IMR-90 (cell line): ENCODE measurements at regions not wholly inside any gene's neighbourhood (a gene's known extent, or its start where the extent isn't known, plus 50 kb on each side); places are given as distances from the start of the nearest gene placed in this dataset.

ENCODE experiments used
- ATAC-seq: fragments of 200-7000 bp; cut with Tn5 transposase; 2 replicates; pipeline ENCODE4 v1.9.1; 2020; ENCODE audit warnings: low read depth, mild to moderate bottlenecking, moderate library complexity
- BruUV-seq: library from RNA; stranded (reverse); fragments of 400-500 nt; replicated peaks from 2 replicates; lab custom pipeline; 2021; lab: Mats Ljungman, UMichigan
- CTCF ChIA-PET: fragments of 300-600 bp; formaldehyde crosslinking; extraction: SDS; loops from one replicate; lab custom pipeline; 2021; ENCODE audit warnings: antibody characterized with exemption; lab: Yijun Ruan, JAX
- POLR2A ChIA-PET: fragments of 300-600 bp; sonication (Branson Sonifier 250); formaldehyde crosslinking; loops from one replicate; lab custom pipeline; 2022; ENCODE audit warnings: antibody characterized with exemption; ENCODE audit not compliant: unreplicated experiment; lab: Charles Lee
- DNase-seq: peaks from one replicate; pipeline ENCODE4 v3.0.0; 2013
- H2AFZ ChIP-seq: replicated peaks from 2 replicates; pipeline ENCODE3; 2013; ENCODE audit warnings: low read length, mild to moderate bottlenecking; ENCODE audit not compliant: poor library complexity
- H2AK5ac ChIP-seq: 2 replicates; pipeline ENCODE4 v1.6.1; 2013; ENCODE audit warnings: low read depth, low read length, inconsistent platforms
- H2AK9ac ChIP-seq: replicated peaks from 2 replicates; pipeline ENCODE3; 2013; ENCODE audit warnings: mild to moderate bottlenecking, low read depth, low read length, moderate library complexity; ENCODE audit not compliant: poor library complexity
- H2BK120ac ChIP-seq: 2 replicates; pipeline ENCODE4 v1.6.1; 2013; ENCODE audit warnings: low read depth, low read length, inconsistent platforms
- H2BK15ac ChIP-seq: 3 replicates; pipeline ENCODE4 v1.6.1; 2013; ENCODE audit warnings: low read depth, low read length, inconsistent platforms
- H2BK20ac ChIP-seq: 2 replicates; pipeline ENCODE4 v1.6.1; 2013; ENCODE audit warnings: low read depth, mild to moderate bottlenecking, inconsistent platforms, low read length, moderate library complexity
- H2BK5ac ChIP-seq: 2 replicates; pipeline ENCODE4 v1.6.1; 2013; ENCODE audit warnings: mild to moderate bottlenecking, low read depth, low read length, inconsistent platforms; ENCODE audit not compliant: poor library complexity, severe bottlenecking
- H3K14ac ChIP-seq: replicated peaks from 2 replicates; pipeline ENCODE4 v1.6.1; 2013; ENCODE audit warnings: low read depth, low read length, inconsistent platforms
- H3K18ac ChIP-seq: 2 replicates; pipeline ENCODE4 v1.6.1; 2013; ENCODE audit warnings: low read depth, low read length, control low read depth
- H3K23ac ChIP-seq: 2 replicates; pipeline ENCODE4 v1.6.1; 2013; ENCODE audit warnings: low read depth, low read length, inconsistent platforms
- H3K27ac ChIP-seq: 2 replicates; pipeline ENCODE4 v1.5.1; 2013; ENCODE audit warnings: mild to moderate bottlenecking, control low read depth, low read length; ENCODE audit not compliant: insufficient read depth
- H3K27me3 ChIP-seq: 2 replicates; pipeline ENCODE4 v1.6.1; 2013; ENCODE audit warnings: low read length; ENCODE audit not compliant: control insufficient read depth, insufficient read depth
- H3K36me3 ChIP-seq: 2 replicates; pipeline ENCODE4 v1.6.1; 2013; ENCODE audit warnings: low read length, mixed read lengths; ENCODE audit not compliant: control insufficient read depth, insufficient read depth
- H3K4ac ChIP-seq: 2 replicates; pipeline ENCODE4 v1.6.1; 2013; ENCODE audit warnings: low read depth, low read length, inconsistent platforms
- H3K4me1 ChIP-seq: 2 replicates; pipeline ENCODE4 v1.6.1; 2013; ENCODE audit warnings: low read length, mixed read lengths; ENCODE audit not compliant: control insufficient read depth, insufficient read depth
- H3K4me2 ChIP-seq: 2 replicates; pipeline ENCODE4 v1.6.1; 2013; ENCODE audit warnings: low read depth, mild to moderate bottlenecking, control low read depth, low read length, moderate library complexity
- H3K4me3 ChIP-seq: 2 replicates; pipeline ENCODE4 v1.5.1; 2013; ENCODE audit warnings: low read depth, mild to moderate bottlenecking, control low read depth, low read length, moderate library complexity; ENCODE audit not compliant: insufficient read depth
- H3K56ac ChIP-seq: 2 replicates; pipeline ENCODE4 v1.6.1; 2013; ENCODE audit warnings: low read length, inconsistent platforms; ENCODE audit not compliant: insufficient read depth; ENCODE audit errors: extremely low read depth
- H3K79me1 ChIP-seq, 2 experiments: 2 replicates each; pipeline ENCODE4 v1.6.1; 2013; ENCODE audit warnings: low read length in 2 of 2, inconsistent platforms in 1 of 2, low read depth in 1 of 2
- H3K9ac ChIP-seq: 2 replicates; pipeline ENCODE4 v1.6.1; 2013; ENCODE audit warnings: low read depth, low read length, control low read depth
- H3K9me1 ChIP-seq: 2 replicates; pipeline ENCODE4 v1.6.1; 2013; ENCODE audit warnings: low read length, inconsistent platforms; ENCODE audit not compliant: insufficient read depth
- H3K9me3 ChIP-seq: 2 replicates; pipeline ENCODE4 v1.6.1; 2013; ENCODE audit warnings: low read length; ENCODE audit not compliant: control insufficient read depth, insufficient read depth
- H4K20me1 ChIP-seq: 2 replicates; pipeline ENCODE4 v1.6.1; 2013; ENCODE audit warnings: low read length, inconsistent platforms; ENCODE audit not compliant: insufficient read depth
- H4K5ac ChIP-seq: 2 replicates; pipeline ENCODE4 v1.6.1; 2013; ENCODE audit warnings: mild to moderate bottlenecking, low read depth, low read length, control low read depth
- H4K8ac ChIP-seq, 2 experiments: 2 replicates each; pipeline ENCODE4 v1.6.1; 2013; ENCODE audit warnings: low read depth in 2 of 2, low read length in 2 of 2, control low read depth in 1 of 2, inconsistent platforms in 1 of 2
- H4K91ac ChIP-seq: 2 replicates; pipeline ENCODE4 v1.6.1; 2013; ENCODE audit warnings: low read depth, low read length, inconsistent platforms; ENCODE audit not compliant: insufficient read depth
- CEBPB ChIP-seq: IDR thresholded peaks from 2 replicates; pipeline ENCODE4 v1.6.1; 2012; ENCODE audit warnings: low read depth, low read length, improper control_type of control experiment
- CHD1 ChIP-seq: IDR thresholded peaks from 2 replicates; pipeline ENCODE4 v1.6.1; 2012; ENCODE audit warnings: low read depth, low read length, improper control_type of control experiment
- MXI1 ChIP-seq: IDR thresholded peaks from 2 replicates; pipeline ENCODE4 v1.6.1; 2012; ENCODE audit warnings: low read depth, mild to moderate bottlenecking, low read length, moderate library complexity, borderline replicate concordance
- WGBS, 2 experiments: methylation state at CpG; one replicate each; pipeline versions ENCODE4 v1.1.5 to v1.1.7; 2013; ENCODE audit warnings: missing lambda C conversion rate in 2 of 2; ENCODE audit not compliant: insufficient read length in 1 of 2; ENCODE audit errors: extremely low coverage in 2 of 2; 5-methylcytosine and 5-hydroxymethylcytosine counted together
- dilution Hi-C: fragments of 300-500 bp; cut with HindIII; formaldehyde crosslinking; loops from one replicate; pipeline ENCODE4 v1.14.3; 2018; ENCODE audit warnings: low sequenced_read_pairs; ENCODE audit not compliant: unreplicated experiment
- in situ Hi-C: fragments of 300-500 bp; cut with MboI; formaldehyde crosslinking; loops from 3 replicates; pipeline ENCODE4 v1.14.3; 2019; ENCODE audit warnings: low sequenced_read_pairs, inconsistent platforms, mixed read lengths
- intact Hi-C: fragments of 100-400 bp; cut with micrococcal nuclease; formaldehyde crosslinking; loops from 2 replicates; pipeline ENCODE4 v1.10.0; 2022
- TF ChIP-seq, protein P1 (sequence below): fragments of 150-350 bp; IDR thresholded peaks from 2 replicates; pipeline ENCODE4 v1.6.1; 2016; ENCODE audit warnings: low read depth, mild to moderate bottlenecking, low read length, moderate library complexity, borderline replicate concordance

GRCh38 chr16:87126403-87127025 is 190.7 kb downstream of the C16orf95 start:
- H3K4me1 ChIP-seq, result peaks cover 14% of the 10 kb centered on the region; the same call in 1 of the 2 replicates
- BruUV-seq, result no TSS peak
- H4K91ac ChIP-seq, result peak overlapping the region; percentile 13; the same call in 1 of the 2 replicates
- H3K27me3 ChIP-seq, result peaks cover 19% of the 10 kb centered on the region
- H4K20me1 ChIP-seq, result no peaks in the 10 kb centered on the region
- H2BK5ac ChIP-seq, result no peak overlapping the region
- peak overlapping the region; percentile 5; the same call in 1 of the 2 replicates for H3K4me2 ChIP-seq
- H4K8ac ChIP-seq, result peak overlapping the region in 1 of 2 experiments; percentile 85; a peak in 2 of 4 replicates
- H3K36me3 ChIP-seq, result no peaks in the 10 kb centered on the region
- no peak overlapping the region; the same call in 1 of the 2 replicates for H3K23ac ChIP-seq
- H3K9ac ChIP-seq, result no peak overlapping the region
- no peak overlapping the region; the same call in 1 of the 2 replicates for H3K14ac ChIP-seq
- H3K9me3 ChIP-seq, result peaks cover 15% of the 10 kb centered on the region
- ChIA-PET CTCF (interaction anchor here (0.8 kb wide), 1 partner anchor 19 kb away, joined by 3 read pairs; no protein-coding TSS in a partner anchor), POLR2A (interaction anchor here (0.6 kb wide), 1 partner anchor 21 kb away, joined by 4 read pairs; no protein-coding TSS in a partner anchor)
- TF ChIP-seq CHD1 (no peak), MXI1 (no peak), CEBPB (no peak)
- TF ChIP-seq, protein P1, sequence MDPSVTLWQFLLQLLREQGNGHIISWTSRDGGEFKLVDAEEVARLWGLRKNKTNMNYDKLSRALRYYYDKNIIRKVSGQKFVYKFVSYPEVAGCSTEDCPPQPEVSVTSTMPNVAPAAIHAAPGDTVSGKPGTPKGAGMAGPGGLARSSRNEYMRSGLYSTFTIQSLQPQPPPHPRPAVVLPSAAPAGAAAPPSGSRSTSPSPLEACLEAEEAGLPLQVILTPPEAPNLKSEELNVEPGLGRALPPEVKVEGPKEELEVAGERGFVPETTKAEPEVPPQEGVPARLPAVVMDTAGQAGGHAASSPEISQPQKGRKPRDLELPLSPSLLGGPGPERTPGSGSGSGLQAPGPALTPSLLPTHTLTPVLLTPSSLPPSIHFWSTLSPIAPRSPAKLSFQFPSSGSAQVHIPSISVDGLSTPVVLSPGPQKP, result no peak
- no peak overlapping the region for H3K56ac ChIP-seq
- H2BK20ac ChIP-seq, result no peak overlapping the region
- peak overlapping the region; percentile 15; the same call in 1 of the 2 replicates for H3K18ac ChIP-seq
- peaks cover 11% of the 10 kb centered on the region for H3K9me1 ChIP-seq
- H3K4me3 ChIP-seq, result no peak overlapping the region
- intact Hi-C loops (no loop called here), dilution Hi-C loops (no loop called here), in situ Hi-C loops (no loop called here)
- DNase-seq (no peak), ATAC-seq (no peak)
- H2AFZ ChIP-seq, result no peak overlapping the region
- no peak overlapping the region; the same call in 1 of the 2 replicates for H2BK120ac ChIP-seq
- no peaks in the 10 kb centered on the region for H3K79me1 ChIP-seq
- H4K5ac ChIP-seq, result peak overlapping the region; percentile 13; the same call in 1 of the 2 replicates
- no peak overlapping the region for H2AK9ac ChIP-seq
- WGBS, 2 experiments, result 50% methylated on average over 3 of the region's 13 CpGs; no CpG with 5 or more reads in 1 of the 2 experiments
- no peak overlapping the region for H2BK15ac ChIP-seq
- H3K27ac ChIP-seq, result no peak overlapping the region
- peak overlapping the region; percentile 6; the same call in 1 of the 2 replicates for H2AK5ac ChIP-seq
- no peak overlapping the region for H3K4ac ChIP-seq
